SKM-1 treated with dmso at 0.1 percent for 144 hours (cell line): ENCODE measurements at regions not wholly inside any gene's neighbourhood (a gene's known extent, or its start where the extent isn't known, plus 50 kb on each side); places are given as distances from the start of the nearest gene placed in this dataset.

Experiments used
- DNase-seq: peaks from one replicate; lab custom pipeline; 2025; ENCODE audit not compliant: unreplicated experiment; lab: John Stamatoyannopoulos, UW

DNA sequence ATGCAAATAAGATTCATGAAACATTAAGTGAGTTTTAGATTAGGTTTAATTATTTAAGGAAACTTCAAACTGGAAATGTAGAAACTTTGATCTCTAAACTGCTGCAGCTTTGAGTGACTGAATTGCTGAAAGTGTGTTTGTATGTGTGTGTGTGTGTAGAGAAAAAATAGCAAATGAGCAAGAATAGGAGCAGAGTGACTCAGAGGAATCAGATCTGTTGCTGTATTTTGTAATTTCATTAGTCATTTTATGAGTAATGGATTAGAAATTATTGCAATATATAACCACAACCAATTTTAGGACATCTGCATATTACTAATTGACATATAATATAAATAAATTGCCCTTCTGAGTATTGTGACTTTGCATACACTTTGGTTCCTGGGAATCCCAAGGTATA is 52.8 kb upstream of the SLC9A9 start:
- DNase-seq, result no peak

DNA sequence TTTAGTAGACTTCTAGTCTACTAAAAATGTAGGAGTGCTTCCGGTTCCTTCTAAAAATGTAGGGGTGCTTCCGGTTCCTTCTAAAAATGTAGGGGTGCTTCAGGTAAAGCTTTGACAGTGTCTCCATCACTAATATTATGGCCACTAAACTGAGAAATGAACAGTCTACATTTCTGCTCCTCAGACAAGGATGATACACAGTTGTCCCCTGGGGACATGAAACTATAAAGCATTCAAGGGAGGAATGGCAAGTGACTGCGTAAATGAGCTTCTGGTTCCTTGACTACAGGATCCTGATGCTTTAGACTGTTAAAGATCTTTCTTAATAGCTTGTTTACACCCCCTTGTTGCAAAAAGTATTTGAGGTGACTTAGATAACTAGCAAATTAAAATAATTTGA is 53.9 kb upstream of the SLC9A9 start:
- DNase-seq, result no peak

DNA sequence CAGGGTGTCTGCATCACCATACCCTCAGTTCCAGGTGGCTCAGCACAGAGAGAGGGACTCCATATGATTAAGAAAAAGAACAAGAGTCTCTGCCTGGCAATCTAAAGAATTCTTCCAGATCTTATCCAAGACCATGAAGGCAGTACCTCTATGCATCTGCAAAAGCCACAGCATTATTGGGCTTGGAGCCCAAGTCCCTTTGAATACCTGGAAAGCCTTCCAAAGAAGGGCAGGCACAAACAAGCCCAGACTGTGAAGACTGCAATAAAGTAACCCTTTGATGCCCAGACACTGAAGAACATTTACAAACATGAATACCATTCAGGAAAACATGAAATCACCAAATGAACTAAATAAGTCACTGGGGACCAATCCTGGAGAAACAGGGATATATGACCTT is 60.9 kb upstream of the DIPK2A start:
- no peak for DNase-seq

DNA sequence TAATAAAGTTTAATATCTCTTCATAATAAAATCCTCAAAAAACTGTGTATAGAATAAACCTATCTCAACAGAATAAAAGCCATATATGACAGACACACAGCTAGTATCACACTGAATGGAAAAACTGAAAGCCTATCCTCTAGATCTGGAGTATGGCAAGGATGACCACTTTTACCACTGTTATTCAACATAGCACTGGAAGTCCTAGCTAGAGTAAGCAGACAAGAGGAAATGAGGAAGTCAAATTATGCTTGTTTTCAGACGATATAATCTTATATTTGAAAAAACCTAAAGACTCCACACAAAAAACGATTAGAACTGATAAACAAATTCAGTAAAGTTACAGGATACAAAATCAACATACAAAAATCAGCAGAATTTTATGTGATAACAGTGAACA is 57.4 kb upstream of the DIPK2A start:
- DNase-seq, result no peak

DNA sequence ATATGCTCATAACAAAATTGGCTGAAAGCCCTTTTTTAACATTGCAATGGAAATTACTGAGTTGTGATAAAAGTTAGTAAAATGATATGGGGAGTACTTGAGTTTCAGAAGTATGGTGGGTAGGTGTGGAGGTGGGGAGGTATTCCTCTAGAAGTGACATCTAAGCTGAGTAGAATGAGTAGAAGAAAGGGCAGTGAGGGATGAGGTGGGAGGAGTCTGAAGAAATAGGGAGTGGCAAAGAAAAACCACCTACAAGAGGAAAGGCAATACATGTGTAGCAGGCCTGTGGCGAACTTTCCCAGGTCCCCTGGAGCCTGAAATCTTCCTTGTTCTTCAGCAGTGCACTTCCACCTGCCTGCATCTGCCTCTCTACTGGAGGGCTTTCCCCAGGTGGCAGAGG is 52.8 kb upstream of the DIPK2A start:
- no peak for DNase-seq

DNA sequence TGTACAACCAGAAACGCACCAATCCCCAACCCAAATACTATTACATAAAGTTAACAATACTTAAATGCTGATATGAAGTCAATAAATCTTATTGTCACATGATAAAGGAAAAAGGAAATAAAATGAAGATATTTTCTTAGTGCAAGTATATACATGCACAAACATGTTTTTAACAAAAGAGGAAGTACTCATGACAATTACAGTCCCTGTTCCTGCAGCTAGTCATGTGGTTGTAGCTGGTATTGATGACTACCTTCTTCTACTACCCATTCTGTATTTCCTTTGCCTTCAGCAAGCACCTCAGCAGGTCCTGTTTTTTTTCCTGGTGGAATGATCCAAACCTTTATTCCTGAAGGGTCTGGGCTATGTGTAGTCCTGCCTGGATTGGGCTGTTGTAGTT is 50.4 kb upstream of the DIPK2A start:
- DNase-seq, result peak; percentile 6
